ENCODE measurements at regions not wholly inside any gene's neighbourhood (a gene's known extent, or its start where the extent isn't known, plus 50 kb on each side); places are given as distances from the start of the nearest gene placed in this dataset.

GRCh38 chr16:55008836-55009510 is 78.3 kb downstream of the IRX5 start:
- TF ChIP-seq CTCF (IDR thresholded peaks at IDR 0.05): no peak
- no peak for TF ChIP-seq POLR2AphosphoS5 (IDR thresholded peaks at IDR 0.05; ENCODE audit: low read depth, low read length)

Measured in Panc1 (cell line).